LNCaP clone FGC (cell line): ENCODE measurements at regions not wholly inside any gene's neighbourhood (a gene's known extent, or its start where the extent isn't known, plus 50 kb on each side); places are given as distances from the start of the nearest gene placed in this dataset.

Experiments used
- DNase-seq: peaks from one replicate; pipeline ENCODE4 v3.0.0-alpha.2; 2011; ENCODE audit warnings: low read depth
- H3K4me3 ChIP-seq: 2 replicates; pipeline ENCODE4 v1.5.1; 2011; ENCODE audit warnings: mild to moderate bottlenecking, low read depth, low read length, control low read depth
- CTCF ChIP-seq: IDR thresholded peaks from 2 replicates; pipeline ENCODE4 v1.5.1; 2012; ENCODE audit warnings: mild to moderate bottlenecking; ENCODE audit not compliant: control insufficient read depth, insufficient read depth; ENCODE audit errors: extremely low read depth

GRCh38 chr10:44834131-44834530 is 77.0 kb upstream of the TMEM72 start:
- TF ChIP-seq CTCF: no peak
- no peak for DNase-seq
- H3K4me3 ChIP-seq: no peak overlapping the region

GRCh38 chr10:44835300-44835699 is 75.8 kb upstream of the TMEM72 start:
- DNase-seq: no peak
- no peak for TF ChIP-seq CTCF
- H3K4me3 ChIP-seq: no peak overlapping the region

- TF ChIP-seq CTCF: no peak
- H3K4me3 ChIP-seq: no peak overlapping the region
- DNase-seq: no peak
Measured at GRCh38 chr10:44843484-44843883, 67.7 kb upstream of the TMEM72 start.

- no peak overlapping the region for H3K4me3 ChIP-seq
- DNase-seq: no peak
- no peak for TF ChIP-seq CTCF
Measured at GRCh38 chr10:44845361-44846175, 65.6 kb upstream of the TMEM72 start.

- DNase-seq: no peak
- TF ChIP-seq CTCF: no peak
- H3K4me3 ChIP-seq: no peak overlapping the region
Measured at GRCh38 chr10:44847110-44847509, 64.0 kb upstream of the TMEM72 start.

- no peak for TF ChIP-seq CTCF
- DNase-seq: no peak
- no peak overlapping the region for H3K4me3 ChIP-seq
Measured at GRCh38 chr10:44848211-44848610, 62.9 kb upstream of the TMEM72 start.

GRCh38 chr10:44849936-44850335 is 61.2 kb upstream of the TMEM72 start:
- DNase-seq: no peak
- no peak for TF ChIP-seq CTCF
- no peak overlapping the region for H3K4me3 ChIP-seq
